ENCODE measurements at regions not wholly inside any gene's neighbourhood (a gene's known extent, or its start where the extent isn't known, plus 50 kb on each side); places are given as distances from the start of the nearest gene placed in this dataset.
"Not testable (repeated sequence)": the region's sequence is repeated elsewhere in the genome, so short reads cannot be mapped to it uniquely, and the experiment has no call there.

DNA sequence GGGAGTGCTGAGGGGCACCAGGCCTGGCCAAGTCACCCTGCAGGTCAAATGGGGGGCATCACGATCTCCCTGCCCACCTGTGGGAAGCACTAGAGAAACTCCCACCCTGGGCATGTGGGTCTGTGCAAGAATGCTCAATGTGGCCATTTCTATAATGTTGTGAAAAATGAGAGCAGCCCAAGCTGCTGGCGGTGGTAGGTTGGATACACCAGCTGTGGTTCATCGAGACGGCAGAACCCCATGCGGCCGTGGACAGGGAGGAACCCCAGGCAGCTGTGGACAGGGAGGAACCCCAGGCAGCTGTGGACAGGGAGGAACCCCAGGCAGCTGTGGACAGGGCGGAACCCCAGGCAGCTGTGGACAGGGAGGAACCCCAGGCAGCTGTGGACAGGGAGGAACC, 129.1 kb downstream of the BRD1 start:
- not testable (repeated sequence) for DNase-seq (ENCODE audit: low read depth in 2 of 3, low spot score in 2 of 3)

DNA sequence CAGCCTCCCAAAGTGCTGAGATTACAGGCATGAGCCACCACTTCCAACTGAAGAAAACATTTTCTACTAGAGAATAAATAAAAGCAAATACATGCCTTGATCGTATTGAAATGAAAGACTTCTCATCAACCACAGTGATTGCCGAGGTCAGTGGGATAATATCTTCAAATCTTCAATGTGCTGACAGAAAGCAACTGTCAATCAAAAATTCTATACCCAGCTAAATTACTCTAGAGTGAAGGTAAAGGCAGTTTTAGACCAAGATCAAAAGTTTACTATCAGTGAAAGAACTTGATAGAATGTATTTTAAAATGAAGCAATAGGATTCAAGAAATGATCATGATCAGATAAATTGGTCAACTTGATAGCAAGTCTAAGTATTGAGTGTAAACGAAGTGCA, 130.6 kb downstream of the BRD1 start:
- DNase-seq (ENCODE audit: low read depth in 2 of 3, low spot score in 2 of 3) = no peak

- no peak for DNase-seq (ENCODE audit: low read depth in 2 of 3, low spot score in 2 of 3)
These were observed 133.0 kb downstream of the BRD1 start for GRCh38 chr22:49694462-49695260.

DNA sequence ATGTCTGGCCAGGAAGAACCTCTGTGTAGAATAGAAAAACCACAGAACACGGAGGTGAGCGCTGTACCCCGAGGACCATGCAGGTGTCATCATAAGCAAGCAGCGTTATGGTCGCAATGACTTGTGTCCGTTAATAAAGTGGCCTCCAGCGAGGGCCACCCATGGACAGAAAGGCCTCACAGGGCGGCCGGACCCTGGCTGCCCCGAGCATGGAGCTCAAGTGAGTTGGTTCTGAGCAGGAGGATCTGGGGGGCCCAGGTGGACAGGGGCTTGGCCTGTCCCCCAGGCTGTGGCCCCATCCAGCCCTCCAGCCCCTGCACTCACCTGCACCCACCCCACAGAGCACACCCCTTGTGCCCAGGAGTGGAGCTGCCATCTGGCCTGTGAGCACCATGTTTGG, 133.8 kb downstream of the BRD1 start:
- no peak for DNase-seq (ENCODE audit: low read depth in 2 of 3, low spot score in 2 of 3)

DNA sequence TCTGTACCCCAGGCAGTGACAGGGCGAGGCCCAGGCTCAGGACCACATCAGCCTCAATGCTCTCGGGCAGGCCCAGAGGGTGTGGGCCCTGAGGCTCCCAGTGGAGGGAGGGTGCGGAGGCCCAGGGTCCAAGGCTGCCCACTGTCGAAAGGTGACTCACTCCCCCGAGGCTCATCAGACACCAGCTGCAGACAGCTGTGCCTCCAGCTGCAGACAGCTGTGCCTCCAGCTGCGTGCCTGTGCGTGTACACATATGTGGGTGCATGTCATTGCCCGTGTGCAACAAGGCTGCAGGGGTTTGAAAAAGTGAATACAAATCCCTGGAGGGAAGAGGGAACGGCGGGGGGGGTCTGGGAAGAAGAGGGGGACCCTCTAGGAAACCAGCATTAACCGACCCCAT, 134.3 kb downstream of the BRD1 start:
- no peak for DNase-seq (ENCODE audit: low read depth in 2 of 3, low spot score in 2 of 3)

DNA sequence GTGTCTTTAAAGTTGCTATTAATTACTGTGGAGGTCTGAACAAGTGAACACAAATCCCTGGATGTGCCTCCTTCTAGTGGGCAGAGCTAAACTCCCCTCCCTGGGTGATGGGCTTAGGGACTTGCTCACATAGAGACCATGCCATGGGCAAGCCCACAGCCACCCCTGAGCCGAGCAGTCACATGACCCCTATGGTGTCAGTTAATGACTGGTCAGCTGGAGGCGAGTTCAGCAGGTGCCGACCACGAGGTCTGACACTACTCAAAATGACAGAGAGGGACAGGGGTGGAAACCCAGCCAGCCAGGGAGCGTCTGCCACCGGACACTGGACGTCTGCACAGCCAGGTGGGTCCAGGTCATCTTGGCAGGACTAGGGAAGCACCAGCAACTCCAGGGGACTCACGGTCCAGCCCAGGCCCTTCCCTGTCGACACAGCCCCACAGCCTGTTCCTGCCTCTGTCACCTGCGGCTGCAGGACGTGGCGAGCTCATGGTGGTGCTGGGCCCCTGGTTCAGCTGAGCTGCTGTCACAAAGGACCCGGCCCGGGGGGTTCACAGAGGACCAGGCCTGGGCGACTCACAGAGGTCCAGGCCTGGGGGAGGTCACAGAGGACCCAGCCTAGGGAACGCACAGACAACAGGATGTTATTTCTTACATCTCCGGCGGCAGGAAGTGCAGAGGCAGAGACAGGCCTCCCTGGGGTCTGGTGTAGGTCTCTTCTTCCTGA, 135.0 kb downstream of the BRD1 start:
- no peak for DNase-seq (ENCODE audit: low read depth in 2 of 3, low spot score in 2 of 3)

- DNase-seq (ENCODE audit: low read depth in 2 of 3, low spot score in 2 of 3) = no peak
These were observed 136.4 kb downstream of the BRD1 start for GRCh38 chr22:49691256-49691655.

DNA sequence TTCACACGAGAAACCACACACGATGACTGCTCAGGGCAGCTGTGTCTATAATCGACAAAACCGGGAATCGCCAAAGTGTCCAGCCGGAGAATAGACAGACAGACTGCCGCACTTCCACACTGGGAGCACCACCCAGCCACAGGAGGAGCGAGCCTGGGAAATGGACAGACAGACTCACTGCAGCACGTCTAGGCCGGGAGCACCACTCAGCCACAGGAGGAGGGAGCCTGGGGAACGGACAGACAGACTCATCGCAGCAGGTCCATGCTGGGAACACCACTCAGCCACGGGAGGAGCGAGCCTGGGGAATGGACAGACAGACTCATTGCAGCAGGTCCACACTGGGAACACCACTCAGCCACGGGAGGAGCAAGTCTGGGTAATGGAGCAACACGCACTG, 137.2 kb downstream of the BRD1 start:
- DNase-seq (ENCODE audit: low read depth in 2 of 3, low spot score in 2 of 3) = no peak

GRCh38 chr22:49689858-49690257, 137.8 kb downstream of the BRD1 start:
- DNase-seq (ENCODE audit: low read depth in 2 of 3, low spot score in 2 of 3) = no peak

DNA sequence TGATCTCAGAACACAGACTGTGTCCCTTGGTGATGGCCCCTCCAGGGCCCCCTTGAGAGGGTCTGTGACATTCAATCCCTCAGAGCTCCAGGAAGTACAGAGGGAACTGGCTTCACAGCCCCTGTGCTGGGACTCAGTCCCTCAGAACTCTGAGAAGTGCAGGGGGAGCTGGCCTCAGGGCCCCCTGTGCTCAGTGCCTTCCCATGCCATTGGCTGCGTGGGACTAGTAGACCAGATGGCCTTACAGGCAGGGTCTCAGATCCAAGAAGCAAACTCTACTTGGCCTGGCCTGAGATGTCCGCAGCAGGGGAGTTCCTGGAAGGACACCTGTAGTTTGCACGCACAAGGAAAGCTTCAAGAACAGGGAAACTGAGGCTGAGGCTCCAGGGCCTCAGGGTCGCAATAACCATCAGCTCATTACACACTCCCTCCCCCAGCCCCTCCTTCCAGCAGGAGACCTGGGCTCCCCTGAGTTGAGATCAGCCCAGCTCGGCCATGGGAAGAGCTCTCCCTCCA, 138.4 kb downstream of the BRD1 start:
- DNase-seq (ENCODE audit: low read depth in 2 of 3, low spot score in 2 of 3) = no peak

- DNase-seq (ENCODE audit: low read depth in 2 of 3, low spot score in 2 of 3) = no peak
These were observed 139.0 kb downstream of the BRD1 start for GRCh38 chr22:49688516-49689254.

GRCh38 chr22:49687786-49688515, 139.7 kb downstream of the BRD1 start:
- DNase-seq (ENCODE audit: low read depth in 2 of 3, low spot score in 2 of 3) = no peak

DNA sequence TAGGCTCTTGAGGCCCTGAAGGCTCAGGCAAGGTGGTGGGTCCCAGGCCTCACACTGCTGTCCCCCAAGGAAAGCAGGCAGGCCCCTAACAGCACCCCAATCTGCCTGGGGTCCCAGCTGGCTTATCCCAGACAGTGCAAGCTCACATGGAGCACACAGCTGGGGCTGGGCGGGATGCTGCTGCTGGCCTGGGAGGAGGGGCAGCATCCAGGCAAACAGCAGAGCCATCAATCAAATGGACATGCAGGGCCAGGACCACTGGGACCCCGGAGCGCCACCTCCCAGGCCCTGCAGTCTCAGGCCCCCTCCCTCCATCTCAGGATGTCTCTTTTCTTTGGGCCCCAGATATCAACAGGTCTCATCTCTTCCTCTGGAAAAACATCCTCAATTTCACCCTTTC, 140.3 kb downstream of the BRD1 start:
- no peak for DNase-seq (ENCODE audit: low read depth in 2 of 3, low spot score in 2 of 3)

DNA sequence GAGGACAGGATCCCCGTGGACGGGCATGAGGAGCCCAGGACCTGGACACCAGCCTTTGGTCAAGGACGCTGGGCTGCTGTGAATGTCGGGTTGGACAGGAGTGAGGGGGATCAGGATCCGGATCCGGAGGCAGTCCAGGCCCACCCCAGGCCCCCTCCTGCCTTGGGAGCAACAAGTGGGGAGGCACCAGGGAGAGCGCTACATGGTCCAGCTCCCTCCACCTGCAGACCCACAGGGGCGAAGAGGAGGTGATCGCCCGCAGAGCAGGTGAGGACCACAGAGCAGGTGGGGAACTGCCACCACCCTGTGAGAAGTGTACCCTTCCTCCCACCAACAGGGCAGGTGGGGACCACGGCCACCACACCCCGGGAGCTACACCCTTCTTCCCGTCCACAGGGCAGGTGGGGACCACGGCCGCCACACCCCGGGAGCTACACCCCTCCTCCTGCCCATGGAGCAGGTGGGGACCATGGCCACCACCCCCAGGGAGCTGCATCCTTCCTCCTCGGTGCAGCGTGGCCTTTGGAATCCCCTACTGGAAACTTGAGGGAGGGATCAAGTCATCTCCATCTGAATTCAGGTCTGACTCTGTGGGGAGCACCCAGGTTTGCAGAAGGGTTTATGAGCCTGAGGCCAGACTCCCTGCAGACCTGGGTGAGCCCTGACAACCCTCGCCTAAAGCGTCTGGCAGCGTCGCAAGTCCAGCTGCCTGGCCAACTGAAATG, 141.0 kb downstream of the BRD1 start:
- no peak for DNase-seq (ENCODE audit: low read depth in 2 of 3, low spot score in 2 of 3)

DNA sequence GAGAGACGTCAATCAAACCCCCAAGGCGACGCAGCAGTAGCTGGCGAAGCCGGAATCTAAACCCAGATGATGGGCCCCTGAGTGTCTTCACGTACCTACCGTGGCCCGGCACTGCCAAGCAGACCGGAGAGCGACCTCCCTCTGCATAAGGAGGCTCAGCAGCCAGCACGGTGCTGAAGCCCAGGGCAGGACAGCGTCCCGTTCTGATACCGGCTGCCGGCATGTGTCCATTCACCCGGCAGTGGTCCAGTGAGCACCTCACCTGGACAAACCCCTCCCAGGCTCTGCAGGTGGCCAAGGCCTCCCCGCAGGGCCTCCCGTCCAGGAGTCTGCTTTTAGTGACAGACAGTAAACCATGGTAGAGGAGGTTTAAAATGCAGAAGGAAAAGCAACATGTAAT, 142.0 kb downstream of the BRD1 start:
- DNase-seq (ENCODE audit: low read depth in 2 of 3, low spot score in 2 of 3) = no peak

- no peak for DNase-seq (ENCODE audit: low read depth in 2 of 3, low spot score in 2 of 3)
These were observed 142.6 kb downstream of the BRD1 start for GRCh38 chr22:49685116-49685515.

DNA sequence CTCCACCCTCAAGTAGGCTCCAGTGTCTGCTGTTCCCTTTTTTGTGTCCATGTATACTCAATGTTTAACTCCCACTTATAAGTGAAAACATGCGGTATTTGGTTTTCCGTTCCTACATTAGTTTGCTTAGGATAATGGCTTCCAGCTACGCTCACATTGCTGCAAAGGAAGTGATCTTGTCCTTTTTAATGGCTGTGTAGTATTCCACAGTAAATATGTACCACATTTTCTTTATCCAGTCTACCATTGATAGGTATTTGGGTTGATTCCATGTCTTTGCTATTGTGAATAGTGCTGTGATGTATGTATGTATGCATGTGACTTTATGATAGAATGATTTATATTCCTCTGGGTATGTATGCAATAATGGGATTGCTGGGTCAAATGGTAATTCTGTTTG, 144.6 kb downstream of the BRD1 start:
- no peak for DNase-seq (ENCODE audit: low read depth in 2 of 3, low spot score in 2 of 3)

DNA sequence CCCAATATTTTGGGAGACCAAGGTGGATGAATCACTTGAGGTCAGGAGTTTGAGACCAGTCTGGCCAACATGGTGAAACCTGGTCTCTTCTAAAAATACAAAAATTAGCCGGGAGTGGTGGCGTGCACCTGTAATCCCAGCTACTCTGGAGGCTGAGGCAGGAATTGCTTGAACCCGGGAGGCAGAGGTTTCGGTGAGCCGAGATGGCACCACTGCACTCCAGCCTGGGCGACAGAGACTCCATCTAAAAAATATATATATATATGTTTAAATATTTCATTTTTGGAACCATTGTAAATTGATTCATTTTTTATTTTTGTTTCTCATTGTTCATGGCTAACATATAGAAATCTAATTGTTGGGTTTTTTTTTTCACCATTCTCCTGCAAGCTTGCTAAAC, 146.9 kb downstream of the BRD1 start:
- not testable (repeated sequence) for DNase-seq (ENCODE audit: low read depth in 2 of 3, low spot score in 2 of 3)

- no peak for DNase-seq (ENCODE audit: low read depth in 2 of 3, low spot score in 2 of 3)
These were observed 148.9 kb downstream of the BRD1 start for GRCh38 chr22:49678842-49679170.

GRCh38 chr22:49678137-49678841, 149.4 kb downstream of the BRD1 start:
- DNase-seq (ENCODE audit: low read depth in 2 of 3, low spot score in 2 of 3) = no peak

All from activated CD8-positive, alpha-beta memory T cell treated with anti-CD3 and anti-CD28 coated beads for 48 hours (primary cell).